SH-SY5Y (cell line): ENCODE measurements at regions not wholly inside any gene's neighbourhood (a gene's known extent, or its start where the extent isn't known, plus 50 kb on each side); places are given as distances from the start of the nearest gene placed in this dataset.

ENCODE experiments used
- GATA2 ChIP-seq: IDR thresholded peaks from 2 replicates; pipeline ENCODE4 v1.6.1; 2011; ENCODE audit warnings: mild to moderate bottlenecking, low read depth, low read length
- GATA3 ChIP-seq: IDR thresholded peaks from 2 replicates; pipeline ENCODE4 v1.6.1; 2011; ENCODE audit warnings: low read depth, mild to moderate bottlenecking, low read length, moderate library complexity

DNA sequence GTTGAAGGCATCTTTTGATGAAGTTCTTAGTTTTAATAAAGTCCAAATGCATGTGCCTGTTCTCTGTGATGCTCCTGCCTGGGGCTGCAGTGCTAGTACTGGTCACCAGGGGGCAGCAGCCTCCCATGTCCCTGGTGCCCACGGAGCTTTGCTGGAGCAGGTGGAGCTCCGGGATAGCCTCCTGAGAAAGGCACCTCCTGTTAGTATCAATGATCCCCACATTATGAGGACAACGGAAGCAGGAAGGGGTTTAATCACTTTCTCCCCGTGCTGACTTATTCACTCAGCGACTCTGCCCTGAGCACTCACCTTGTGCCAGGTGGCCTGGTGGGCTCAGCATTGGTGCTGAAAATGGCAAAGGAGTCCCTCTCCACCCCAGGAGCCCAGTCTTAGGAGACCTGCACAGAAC is 123.0 kb upstream of the PZP start:
- TF ChIP-seq GATA2 (no peak), GATA3 (no peak)

DNA sequence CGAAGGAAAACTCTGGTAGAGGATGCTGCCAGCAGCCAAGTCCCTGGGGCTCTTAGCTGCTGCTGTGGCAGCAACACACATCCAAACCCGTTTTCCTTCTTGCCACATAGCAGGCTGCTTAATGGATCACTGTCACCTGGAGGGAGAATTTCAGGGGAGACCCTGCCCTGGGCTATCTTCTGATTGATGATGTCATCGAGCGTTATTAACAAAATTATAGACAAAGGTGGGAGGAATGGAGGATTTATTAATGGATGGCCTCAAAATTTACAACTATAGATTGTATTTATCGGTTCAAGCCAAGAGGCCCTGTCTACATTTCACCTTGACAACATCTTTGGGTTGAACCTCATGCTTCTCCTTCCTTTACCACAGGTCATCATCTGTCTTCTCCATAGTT is 120.8 kb upstream of the PZP start:
- TF ChIP-seq GATA3 (no peak), GATA2 (no peak)

DNA sequence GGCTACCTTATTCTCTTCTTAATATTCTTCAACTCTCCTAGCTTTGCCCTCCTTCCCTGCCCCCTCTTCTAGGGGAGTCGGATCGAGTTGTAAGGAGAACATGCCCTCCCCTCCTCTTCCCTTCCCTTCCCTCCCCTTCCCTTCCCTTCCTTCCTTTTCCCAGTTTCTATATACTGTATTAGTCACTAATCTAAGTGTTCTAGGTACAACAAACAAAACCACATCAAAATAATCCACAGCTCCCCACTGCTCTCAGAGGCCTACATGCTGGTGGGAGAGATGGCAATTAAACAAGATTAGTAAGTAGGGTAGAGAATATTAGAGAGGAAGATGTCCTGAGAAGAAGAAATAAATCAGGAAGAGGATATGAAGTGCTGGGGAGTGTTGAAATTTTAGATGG is 119.9 kb upstream of the PZP start:
- TF ChIP-seq GATA2 (no peak), GATA3 (no peak)

DNA sequence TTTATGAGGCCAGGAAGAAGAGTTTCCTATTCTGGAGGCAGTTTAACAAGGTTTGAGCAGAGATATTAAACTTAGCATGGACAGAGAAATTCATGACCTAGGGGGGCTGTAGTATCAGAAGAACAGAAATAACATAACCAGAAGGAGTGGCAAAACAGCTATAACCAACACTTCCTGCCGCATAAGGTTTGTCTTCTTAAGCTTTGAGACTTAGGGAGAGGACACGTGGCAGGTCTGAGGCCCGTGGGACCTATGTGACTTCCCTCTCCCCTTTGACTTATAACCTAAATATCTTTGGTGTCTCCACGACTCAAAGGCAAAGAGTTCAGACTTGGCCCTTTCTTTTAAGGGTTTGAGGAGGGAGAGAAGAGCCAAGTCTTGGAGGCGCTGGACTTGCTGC is 119.1 kb upstream of the PZP start:
- TF ChIP-seq GATA3 (no peak), GATA2 (no peak)

DNA sequence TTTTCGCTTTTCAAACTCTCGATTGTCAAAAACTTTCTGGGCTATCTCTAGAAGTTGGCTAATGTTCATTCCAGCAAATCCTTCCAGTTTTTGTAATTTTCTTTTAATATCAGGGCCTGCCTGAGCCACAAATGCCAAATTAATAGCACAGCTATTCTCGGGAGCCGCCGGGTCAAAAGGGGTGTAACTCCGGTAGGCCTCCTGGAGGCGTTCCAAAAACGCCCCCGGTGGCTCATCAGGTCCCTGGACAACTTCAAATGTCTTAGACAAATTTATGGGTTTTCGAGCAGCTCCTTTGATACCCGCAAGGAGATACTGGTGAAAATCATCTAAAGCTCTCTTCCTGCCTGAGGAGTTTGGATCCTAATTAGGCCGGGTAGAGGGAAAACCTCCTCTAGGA is 117.9 kb upstream of the PZP start:
- TF ChIP-seq GATA2 (no peak), GATA3 (no peak)

DNA sequence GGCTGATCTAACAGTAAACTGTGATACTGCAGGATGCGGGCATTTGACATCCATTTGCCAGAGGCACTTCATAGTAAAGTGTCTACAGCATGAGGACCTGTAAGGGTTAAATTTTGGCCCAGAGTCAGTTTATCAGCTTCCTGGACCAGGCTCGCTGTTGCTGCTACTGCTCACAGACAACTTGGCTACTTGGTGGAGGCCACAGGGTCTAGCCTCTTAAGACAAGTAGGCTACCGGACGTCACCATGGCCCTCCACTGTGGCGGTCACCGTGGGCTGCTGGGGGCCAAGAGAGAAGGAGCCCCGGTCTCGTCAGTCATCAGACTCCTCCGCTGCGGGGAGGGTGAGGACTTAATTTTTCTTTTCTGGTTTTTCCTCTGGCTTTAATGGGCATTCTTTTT is 117.3 kb upstream of the PZP start:
- TF ChIP-seq GATA3 (no peak), GATA2 (no peak)

DNA sequence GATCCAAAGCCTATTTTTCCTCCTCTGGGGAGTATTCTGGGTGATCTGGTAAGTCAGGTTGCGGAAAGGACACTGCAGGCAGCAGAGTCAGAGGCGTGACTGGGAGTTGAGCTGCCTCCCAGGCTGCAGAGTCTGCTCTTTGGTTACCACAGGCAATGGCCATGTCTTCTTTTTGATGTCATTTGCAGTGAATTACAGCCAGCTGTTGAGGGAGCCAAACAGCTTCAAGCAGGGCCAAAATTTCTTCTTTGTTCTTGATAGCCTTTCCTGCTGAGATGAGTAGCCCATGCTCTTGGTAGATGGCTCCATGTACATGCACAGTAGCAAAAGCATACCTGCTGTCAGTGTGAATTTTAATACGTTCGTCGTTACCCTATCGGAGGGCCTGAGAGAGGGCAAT is 116.6 kb upstream of the PZP start:
- TF ChIP-seq GATA2 (no peak), GATA3 (no peak)

DNA sequence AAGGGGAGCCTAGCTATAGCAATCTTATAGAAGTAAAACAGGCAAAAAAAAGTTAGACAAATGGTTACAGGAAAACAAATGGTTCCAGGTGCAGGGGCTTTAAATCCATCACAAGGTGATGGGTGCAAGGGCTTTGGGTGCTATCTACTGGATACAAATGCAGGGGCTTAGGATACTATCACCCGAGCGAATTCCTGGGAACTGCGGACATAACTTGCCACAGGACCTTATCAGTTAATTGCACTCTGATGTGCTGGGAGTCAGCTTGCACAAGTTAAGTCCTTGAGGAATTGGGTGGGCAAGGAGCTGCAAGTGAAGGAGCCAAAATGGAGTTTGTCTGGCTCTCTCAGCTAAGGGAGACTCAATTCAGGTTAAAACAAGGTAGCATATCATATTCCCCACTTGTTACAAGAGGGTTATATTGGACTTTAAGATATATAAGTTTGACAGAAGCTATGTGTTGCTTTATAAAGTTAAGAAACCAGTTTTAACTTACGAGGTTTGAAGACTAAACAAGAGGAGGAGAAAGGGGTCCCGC is 115.0 kb upstream of the PZP start:
- TF ChIP-seq GATA2 = no peak
- TF ChIP-seq GATA3 = no peak

GRCh38 chr12:9319842-9320173 is 111.6 kb upstream of the PZP start:
- TF ChIP-seq GATA2 = no peak
- no peak for TF ChIP-seq GATA3

GRCh38 chr12:9319044-9319841 is 111.0 kb upstream of the PZP start:
- TF ChIP-seq GATA3 (no peak), GATA2 (no peak)

DNA sequence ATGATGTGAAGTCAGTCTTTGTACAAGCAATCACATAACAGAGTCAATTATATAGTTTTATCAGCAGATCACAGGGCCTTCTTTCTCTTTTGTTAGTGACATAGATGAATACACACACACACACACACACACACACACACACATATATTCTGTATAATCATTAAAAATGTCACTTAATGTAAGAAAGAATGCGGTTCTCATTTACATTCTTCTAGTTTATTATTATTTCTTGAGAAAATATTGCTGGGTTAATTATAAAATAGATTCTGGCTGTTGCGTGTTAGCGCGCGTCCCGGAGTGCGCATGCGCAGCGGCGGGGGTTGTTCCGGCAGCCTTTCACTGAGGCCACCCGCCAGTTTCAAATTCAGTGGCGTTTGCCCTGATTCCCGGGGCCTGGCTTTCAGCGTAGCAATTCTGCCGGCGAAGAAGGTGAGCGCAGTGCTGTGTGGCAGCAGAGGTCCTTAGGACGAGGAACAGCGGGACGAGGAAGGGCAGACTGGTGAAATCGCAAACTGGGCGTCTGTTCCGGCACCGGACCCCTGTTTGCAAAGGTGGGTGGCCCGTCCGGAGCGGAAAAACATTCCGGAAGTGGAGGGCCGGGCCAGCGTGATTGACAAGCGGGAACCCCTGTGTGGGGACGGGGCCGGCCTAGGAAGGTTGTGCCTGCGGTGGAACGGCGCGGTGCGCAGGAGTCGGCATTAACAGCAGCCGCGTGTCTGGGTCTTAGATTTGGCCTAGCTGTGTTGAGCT is 75.3 kb upstream of the PZP start:
- TF ChIP-seq GATA2 (peak; percentile 16; the same call in 1 of the 2 replicates), GATA3 (peak; percentile 56; the same call in 1 of the 2 replicates)

DNA sequence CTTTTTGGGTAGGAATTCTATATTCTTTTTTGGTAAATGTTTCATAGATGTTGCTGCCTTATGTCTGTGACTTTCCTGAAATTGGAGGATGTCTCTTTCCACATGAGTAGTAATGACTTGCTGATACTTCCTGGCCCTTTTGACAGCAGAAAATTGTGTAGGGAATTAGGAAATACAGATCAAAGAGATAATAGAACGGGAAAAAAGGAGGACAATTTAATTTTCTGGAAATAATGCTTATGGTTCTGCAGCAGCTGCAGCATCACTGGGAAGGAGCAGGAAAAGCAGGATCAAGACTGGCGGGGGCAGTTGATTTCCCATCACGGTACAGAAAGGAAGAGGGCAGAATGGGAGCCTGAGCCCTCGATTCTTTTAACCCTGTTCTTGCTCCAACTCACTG is 68.8 kb upstream of the PZP start:
- TF ChIP-seq GATA2 = no peak
- no peak for TF ChIP-seq GATA3

DNA sequence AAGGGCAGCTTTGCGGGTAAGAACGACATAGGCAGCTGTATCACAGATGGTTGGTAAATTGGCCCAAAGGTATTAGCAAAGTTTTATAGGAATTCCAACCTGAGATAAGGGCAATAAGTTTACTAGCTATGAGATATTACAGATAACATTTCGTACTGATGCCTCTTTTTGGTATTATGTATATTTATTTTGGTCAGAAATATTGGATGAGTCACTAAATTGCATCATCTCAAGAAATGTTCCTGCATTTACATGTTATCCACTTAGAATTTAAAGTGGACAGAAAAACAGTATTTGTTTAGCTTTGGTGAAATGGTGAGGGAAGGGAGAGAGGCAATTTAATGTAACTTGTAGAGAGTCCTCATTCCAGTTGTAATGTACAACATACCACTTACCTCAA is 65.1 kb upstream of the PZP start:
- TF ChIP-seq GATA3 (no peak), GATA2 (no peak)

DNA sequence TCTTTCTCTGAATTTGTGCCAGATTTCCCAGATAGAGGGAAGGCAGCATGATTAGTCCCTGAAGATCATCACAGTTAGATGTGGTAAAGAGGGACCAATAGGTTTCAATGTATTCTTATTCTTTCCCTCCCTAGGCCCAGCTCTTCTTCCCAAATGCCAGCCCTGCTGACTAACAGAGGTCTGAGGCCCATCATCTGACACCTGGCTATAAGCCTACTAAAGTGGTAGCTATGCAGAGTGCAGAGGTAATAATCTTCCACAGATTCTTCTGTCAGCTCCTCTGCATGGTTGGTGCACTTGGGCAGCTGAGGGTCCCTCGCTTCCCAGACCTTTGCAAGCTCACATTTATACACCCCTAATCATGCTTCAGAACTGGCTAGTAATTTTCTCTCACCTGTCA is 63.7 kb upstream of the PZP start:
- TF ChIP-seq GATA3 = no peak
- TF ChIP-seq GATA2 = no peak

DNA sequence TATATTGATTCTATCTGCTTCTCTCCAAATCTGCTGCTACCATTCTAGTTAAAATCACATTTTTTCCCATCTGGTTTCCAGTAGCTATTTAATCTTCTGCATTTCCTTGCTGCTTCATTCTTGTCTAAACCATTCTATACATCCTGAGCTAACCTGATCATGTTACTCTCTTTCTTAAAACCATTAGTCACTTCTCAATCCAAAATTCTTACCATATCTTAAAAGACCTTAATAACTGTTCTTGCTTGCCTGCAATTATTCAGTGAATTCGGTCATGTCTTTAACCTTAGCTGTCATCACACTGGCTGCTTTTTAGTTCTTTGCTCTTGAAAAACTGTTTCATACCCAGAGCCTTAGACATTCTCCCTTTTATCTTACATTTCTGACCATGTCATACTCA is 56.4 kb upstream of the PZP start:
- TF ChIP-seq GATA3 (no peak), GATA2 (no peak)
